Effector memory CD8-positive, alpha-beta T cell (primary cell): ENCODE measurements at regions not wholly inside any gene's neighbourhood (a gene's known extent, or its start where the extent isn't known, plus 50 kb on each side); places are given as distances from the start of the nearest gene placed in this dataset.

Experiments used
- ATAC-seq: fragments of 150-1000 bp; cut with Tn5 transposase; replicated peaks from 2 replicates; pipeline ENCODE4 v1.10.0; 2021; ENCODE audit warnings: mild to moderate bottlenecking, moderate library complexity
- DNase-seq, 3 experiments: peaks; one replicate each; pipeline ENCODE4 v3.0.0; 2021
- H3K27ac Mint-ChIP-seq, 2 donors: one replicate each; pipeline ENCODE4 v1.8.0; 2022; ENCODE audit warnings: mild to moderate bottlenecking in 2 of 2, mixed read lengths in 2 of 2, moderate library complexity in 2 of 2
- H3K27me3 Mint-ChIP-seq, 2 donors: one replicate each; pipeline ENCODE4 v1.8.0; 2022; ENCODE audit warnings: mixed read lengths in 2 of 2
- H3K36me3 Mint-ChIP-seq: one replicate; pipeline ENCODE4 v1.8.0; 2022; ENCODE audit warnings: mild to moderate bottlenecking, moderate library complexity, mixed read lengths; ENCODE audit not compliant: insufficient read depth
- H3K4me1 Mint-ChIP-seq, 2 donors: one replicate each; pipeline ENCODE4 v1.8.0; 2022; ENCODE audit warnings: low read depth in 2 of 2, mixed read lengths in 2 of 2
- H3K4me3 Mint-ChIP-seq, 2 donors: one replicate each; pipeline ENCODE4 v1.8.0; 2022; ENCODE audit warnings: mild to moderate bottlenecking in 2 of 2, mixed read lengths in 2 of 2, moderate library complexity in 2 of 2
- H3K9me3 Mint-ChIP-seq, 2 donors: one replicate each; pipeline ENCODE4 v1.8.0; 2022; ENCODE audit warnings: mixed read lengths in 2 of 2

GRCh38 chr7:101767544-101767943 lies 49.9 kb upstream of the CUX1 start:
- H3K36me3 Mint-ChIP-seq = peaks cover 2% of the 10 kb centered on the region
- no peak overlapping the region for H3K4me3 Mint-ChIP-seq
- no peak overlapping the region for H3K27ac Mint-ChIP-seq
- H3K9me3 Mint-ChIP-seq = no peaks in the 10 kb centered on the region
- H3K4me1 Mint-ChIP-seq = no peaks in the 10 kb centered on the region
- DNase-seq (no peak), ATAC-seq (no peak)
- peaks cover 0 to 5% of the 10 kb centered on the region in 2 donors for H3K27me3 Mint-ChIP-seq
